22Rv1 (cell line): ENCODE measurements at regions not wholly inside any gene's neighbourhood (a gene's known extent, or its start where the extent isn't known, plus 50 kb on each side); places are given as distances from the start of the nearest gene placed in this dataset.

ENCODE experiments used
- CTCF ChIP-seq: fragments of 450-650 bp; IDR thresholded peaks from 2 replicates; pipeline ENCODE4 v1.5.1; 2017; ENCODE audit warnings: mild to moderate bottlenecking
- ZFX ChIP-seq: fragments of 450-650 bp; IDR thresholded peaks from 2 replicates; pipeline ENCODE4 v1.6.1; 2017; ENCODE audit warnings: antibody characterized with exemption, borderline replicate concordance

GRCh38 chr13:85693889-85694511, 105.2 kb downstream of the SLITRK6 start:
- no peak for TF ChIP-seq CTCF
- no peak for TF ChIP-seq ZFX
